Right atrium auricular region (tissue), 2 donors: ENCODE measurements at regions not wholly inside any gene's neighbourhood (a gene's known extent, or its start where the extent isn't known, plus 50 kb on each side); places are given as distances from the start of the nearest gene placed in this dataset.

ENCODE experiments used
- DNase-seq: peaks from one replicate; pipeline ENCODE4 v3.0.0-alpha.2; 2019; ENCODE audit warnings: low spot score
- H3K27ac ChIP-seq, 2 donors: fragments of 200-600 bp; sonication (generic); 1 replicate in 1 of 2; 2 replicates in 1 of 2; pipeline ENCODE4 v1.5.1; 2016 to 2019
- H3K27me3 ChIP-seq, 2 donors: fragments of 200-600 bp; sonication (generic); one replicate each; pipeline versions ENCODE4 v1.5.1 to v1.6.0; 2017 to 2019
- H3K36me3 ChIP-seq: fragments of 200-600 bp; sonication (generic); one replicate; pipeline ENCODE4 v1.5.1; 2016
- H3K4me1 ChIP-seq, 2 donors: fragments of 200-600 bp; sonication (generic); one replicate each; pipeline versions ENCODE4 v1.5.1 to v1.6.0; 2017 to 2019
- H3K4me3 ChIP-seq, 2 donors: fragments of 200-600 bp; sonication (generic); 1 replicate in 1 of 2; 2 replicates in 1 of 2; pipeline ENCODE4 v1.5.1; 2017 to 2019; ENCODE audit warnings: mild to moderate bottlenecking in 1 of 2, moderate library complexity in 1 of 2
- H3K9me3 ChIP-seq, 2 donors: fragments of 200-600 bp; sonication (generic); one replicate each; pipeline ENCODE4 v1.5.1; 2019
- CTCF ChIP-seq, 2 donors: fragments of 200-600 bp; sonication (generic); IDR thresholded peaks; one replicate each; pipeline ENCODE4 v1.5.1; 2019; ENCODE audit warnings: antibody characterized with exemption in 2 of 2

GRCh38 chr6:76817429-76817828 is 645.9 kb downstream of the HTR1B start:
- DNase-seq: no peak
- H3K36me3 ChIP-seq: no peaks in the 10 kb centered on the region
- no peak for TF ChIP-seq CTCF (IDR thresholded peaks at IDR 0.05)
- no peaks in the 10 kb centered on the region for H3K27me3 ChIP-seq
- no peak overlapping the region for H3K4me3 ChIP-seq
- peaks cover 0 to 5% of the 10 kb centered on the region in 2 donors for H3K4me1 ChIP-seq
- H3K27ac ChIP-seq: no peak overlapping the region
- peaks cover 0 to 6% of the 10 kb centered on the region in 2 donors for H3K9me3 ChIP-seq

- H3K4me3 ChIP-seq: no peak overlapping the region
- no peaks in the 10 kb centered on the region for H3K9me3 ChIP-seq
- no peak overlapping the region for H3K27ac ChIP-seq
- DNase-seq: no peak
- no peaks in the 10 kb centered on the region for H3K27me3 ChIP-seq
- no peak for TF ChIP-seq CTCF (IDR thresholded peaks at IDR 0.05)
- H3K36me3 ChIP-seq: no peaks in the 10 kb centered on the region
- peaks cover 0 to 5% of the 10 kb centered on the region in 2 donors for H3K4me1 ChIP-seq
These were observed 648.5 kb downstream of the HTR1B start for GRCh38 chr6:76814496-76815458.

- Histone ChIP-seq H3K4me3 (no peak overlapping the region), H3K27ac (no peak overlapping the region), H3K9me3 (no peaks in the 10 kb centered on the region), H3K4me1 (peaks cover 0 to 4% of the 10 kb centered on the region in 2 donors), H3K27me3 (no peaks in the 10 kb centered on the region), H3K36me3 (no peaks in the 10 kb centered on the region)
- no peak for TF ChIP-seq CTCF (IDR thresholded peaks at IDR 0.05)
- no peak for DNase-seq
These were observed 653.0 kb downstream of the HTR1B start for GRCh38 chr6:76810286-76810685.

GRCh38 chr6:76803038-76803580 is 660.2 kb downstream of the HTR1B start:
- TF ChIP-seq CTCF (IDR thresholded peaks at IDR 0.05): no peak
- no peak for DNase-seq
- Histone ChIP-seq H3K36me3 (no peaks in the 10 kb centered on the region), H3K9me3 (no peaks in the 10 kb centered on the region), H3K4me1 (no peaks in the 10 kb centered on the region), H3K4me3 (no peak overlapping the region), H3K27ac (no peak overlapping the region), H3K27me3 (no peaks in the 10 kb centered on the region)

GRCh38 chr6:76792394-76792793 is 670.9 kb downstream of the HTR1B start:
- no peak for TF ChIP-seq CTCF (IDR thresholded peaks at IDR 0.05)
- H3K9me3 ChIP-seq: no peaks in the 10 kb centered on the region
- DNase-seq: no peak
- no peaks in the 10 kb centered on the region for H3K4me1 ChIP-seq
- H3K27ac ChIP-seq: no peak overlapping the region
- no peaks in the 10 kb centered on the region for H3K36me3 ChIP-seq
- H3K4me3 ChIP-seq: no peak overlapping the region
- H3K27me3 ChIP-seq: no peaks in the 10 kb centered on the region
